GM12872 (cell line): ENCODE measurements at regions not wholly inside any gene's neighbourhood (a gene's known extent, or its start where the extent isn't known, plus 50 kb on each side); places are given as distances from the start of the nearest gene placed in this dataset.

ENCODE experiments used
- CTCF ChIP-seq: IDR thresholded peaks from 3 replicates; pipeline ENCODE4 v1.5.1; 2011; ENCODE audit warnings: low read depth, mild to moderate bottlenecking, low read length, moderate library complexity; ENCODE audit not compliant: insufficient read depth

- 0 out of 3 replicates have a peak, but pooled peaks have one; percentile 5 for TF ChIP-seq CTCF
Observed at GRCh38 chr10:71912431-71912830, 51.8 kb upstream of the CHST3 start.

GRCh38 chr10:71911296-71911953 is 52.8 kb upstream of the CHST3 start:
- TF ChIP-seq CTCF: no peak

- TF ChIP-seq CTCF: no peak
Observed at GRCh38 chr10:71909399-71910083, 54.7 kb upstream of the CHST3 start.

GRCh38 chr10:71908998-71909397 is 55.2 kb upstream of the CHST3 start:
- no peak for TF ChIP-seq CTCF

- TF ChIP-seq CTCF: no peak
Observed at GRCh38 chr10:71905164-71905563, 54.1 kb upstream of the PSAP start.

GRCh38 chr10:71902351-71902750 is 51.3 kb upstream of the PSAP start:
- no peak for TF ChIP-seq CTCF
